Gastroesophageal sphincter (tissue), 3 donors: ENCODE measurements at regions not wholly inside any gene's neighbourhood (a gene's known extent, or its start where the extent isn't known, plus 50 kb on each side); places are given as distances from the start of the nearest gene placed in this dataset.

Source experiments
- EP300 ChIP-seq: sonication (generic); formaldehyde crosslinking; IDR thresholded peaks from one replicate; pipeline ENCODE4 v1.6.1; 2017; ENCODE audit warnings: antibody characterized with exemption, mild to moderate bottlenecking
- POLR2A ChIP-seq, 2 donors: fragments of 450-650 bp; IDR thresholded peaks; one replicate each; pipeline ENCODE4 v1.6.1; 2017; ENCODE audit warnings: antibody characterized with exemption in 2 of 2, mild to moderate bottlenecking in 2 of 2, moderate library complexity in 1 of 2
- TF ChIP-seq, protein P1 (sequence below), 4 experiments: fragments of 200-600 bp in 2 of 4; fragments of 450-650 bp in 2 of 4; sonication (generic) in 1 of 4; IDR thresholded peaks; one replicate each; pipeline ENCODE4 v1.5.1; 2017 to 2019; ENCODE audit warnings: antibody characterized with exemption in 4 of 4, mild to moderate bottlenecking in 2 of 4, moderate library complexity in 2 of 4

DNA sequence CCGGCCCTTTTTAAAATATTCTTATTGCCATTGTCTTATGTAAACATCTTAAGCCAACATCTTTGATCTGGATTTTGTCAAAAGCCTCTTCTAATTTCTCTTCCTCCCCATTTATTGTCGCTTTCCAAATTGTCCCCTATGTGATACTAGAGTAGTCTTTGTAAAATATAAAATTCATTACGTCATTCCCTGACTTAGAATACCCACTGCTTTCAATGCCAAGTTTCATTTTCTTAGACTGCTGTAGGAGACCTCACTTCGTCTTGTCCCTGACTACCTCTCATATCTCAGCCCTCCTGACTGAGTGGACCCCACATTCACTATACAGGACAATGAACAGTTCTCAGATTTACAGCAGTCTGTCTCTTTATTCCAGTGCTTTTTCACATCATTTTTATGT lies 633.9 kb upstream of the LMO3 start:
- TF ChIP-seq, protein P1, sequence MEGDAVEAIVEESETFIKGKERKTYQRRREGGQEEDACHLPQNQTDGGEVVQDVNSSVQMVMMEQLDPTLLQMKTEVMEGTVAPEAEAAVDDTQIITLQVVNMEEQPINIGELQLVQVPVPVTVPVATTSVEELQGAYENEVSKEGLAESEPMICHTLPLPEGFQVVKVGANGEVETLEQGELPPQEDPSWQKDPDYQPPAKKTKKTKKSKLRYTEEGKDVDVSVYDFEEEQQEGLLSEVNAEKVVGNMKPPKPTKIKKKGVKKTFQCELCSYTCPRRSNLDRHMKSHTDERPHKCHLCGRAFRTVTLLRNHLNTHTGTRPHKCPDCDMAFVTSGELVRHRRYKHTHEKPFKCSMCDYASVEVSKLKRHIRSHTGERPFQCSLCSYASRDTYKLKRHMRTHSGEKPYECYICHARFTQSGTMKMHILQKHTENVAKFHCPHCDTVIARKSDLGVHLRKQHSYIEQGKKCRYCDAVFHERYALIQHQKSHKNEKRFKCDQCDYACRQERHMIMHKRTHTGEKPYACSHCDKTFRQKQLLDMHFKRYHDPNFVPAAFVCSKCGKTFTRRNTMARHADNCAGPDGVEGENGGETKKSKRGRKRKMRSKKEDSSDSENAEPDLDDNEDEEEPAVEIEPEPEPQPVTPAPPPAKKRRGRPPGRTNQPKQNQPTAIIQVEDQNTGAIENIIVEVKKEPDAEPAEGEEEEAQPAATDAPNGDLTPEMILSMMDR (IDR thresholded peaks at IDR 0.05), result no peak
- TF ChIP-seq POLR2A (IDR thresholded peaks at IDR 0.05) (no peak), EP300 (no peak)
